ENCODE measurements at regions not wholly inside any gene's neighbourhood (a gene's known extent, or its start where the extent isn't known, plus 50 kb on each side); places are given as distances from the start of the nearest gene placed in this dataset.

DNA sequence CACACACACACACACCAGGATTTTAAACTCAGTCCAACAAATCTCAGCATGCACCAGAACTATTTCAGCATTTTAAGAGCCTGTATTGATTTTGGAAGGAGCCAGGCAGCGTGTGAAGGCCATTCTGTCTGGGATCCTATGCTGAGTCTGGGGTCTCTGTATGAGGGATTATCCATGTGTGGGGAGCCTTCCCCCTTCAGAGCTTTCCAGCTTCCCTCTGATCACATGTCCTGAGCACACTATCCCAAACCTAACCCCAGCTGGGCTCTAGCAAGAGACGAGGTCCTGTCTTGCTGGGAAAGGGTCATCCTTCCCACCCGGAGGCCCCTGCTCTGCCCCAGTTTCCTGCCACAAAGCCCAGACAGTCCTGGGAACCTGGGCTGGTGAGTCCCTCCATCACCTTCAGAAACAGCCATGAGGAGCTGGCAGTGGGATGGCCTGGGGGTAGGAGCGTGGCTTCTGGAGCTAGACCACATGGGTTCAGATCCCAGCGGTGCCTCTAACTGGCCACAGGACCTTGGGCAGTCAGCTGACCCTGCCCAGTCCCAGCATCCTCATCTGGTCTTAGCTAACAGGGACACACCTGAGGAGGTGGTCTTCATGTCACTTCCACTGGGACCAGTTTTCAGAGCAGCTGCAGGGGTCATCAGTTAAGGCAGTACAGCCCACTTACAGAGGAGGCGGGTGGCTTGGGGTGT, 79.6 kb upstream of the RET start:
- Histone ChIP-seq H2AFZ (ENCODE audit: insufficient read depth, low read depth, low read length, poor library complexity, severe bottlenecking) (no peak overlapping the region), H3K27ac (ENCODE audit: low read length in 2 of 2) (no peak overlapping the region), H3K9me3 (ENCODE audit: control extremely low read depth in 1 of 3, control insufficient read depth in 2 of 3, insufficient read depth in 1 of 3, low read length in 2 of 3) (no peaks in the 10 kb centered on the region), H3K9ac (ENCODE audit: low read length) (no peak overlapping the region), H3K4me3 (ENCODE audit: control extremely low read depth in 1 of 5, extremely low read depth in 1 of 5, insufficient read depth in 1 of 5, low read depth in 2 of 5, low read length in 4 of 5) (no peak overlapping the region), H3K4me2 (replicated peaks; ENCODE audit: low read depth, low read length, poor library complexity, severe bottlenecking) (no peak overlapping the region), H3K79me2 (ENCODE audit: control insufficient read depth, insufficient read depth, low read length) (no peaks in the 10 kb centered on the region), H3K27me3 (replicated peaks in 1 of 4; ENCODE audit: control extremely low read depth in 1 of 4, control insufficient read depth in 3 of 4, insufficient read depth in 4 of 4, low read length in 3 of 4) (no peaks in the 10 kb centered on the region), H3K4me1 (ENCODE audit: control insufficient read depth in 2 of 2, insufficient read depth in 2 of 2, low read length in 2 of 2) (no peaks in the 10 kb centered on the region), H3K36me3 (replicated peaks in 1 of 2; ENCODE audit: control extremely low read depth in 1 of 2, control insufficient read depth in 1 of 2, extremely low read depth in 1 of 2, insufficient read depth in 2 of 2, low read length in 1 of 2) (no peaks in the 10 kb centered on the region), H4K20me1 (ENCODE audit: control insufficient read depth, insufficient read depth, low read length, poor library complexity, severe bottlenecking) (no peaks in the 10 kb centered on the region)
- no peak for ATAC-seq (ENCODE audit: low read depth)
- ChIA-PET CTCF (no interaction called here), POLR2A (no interaction called here)
- Mint-ChIP-seq H3K9me3 (ENCODE audit: insufficient read depth) (no peaks in the 10 kb centered on the region), H3K27me3 (no peaks in the 10 kb centered on the region), H3K27ac (no peak overlapping the region), H3K4me3 (no peak overlapping the region), H3K4me1 (no peaks in the 10 kb centered on the region)
- WGBS (ENCODE audit: insufficient coverage), result 97% methylated on average over 5 of the region's 6 CpGs
- TF ChIP-seq CTCF (IDR thresholded peaks at IDR 0.05) (no peak), EZH2 (IDR thresholded peaks at IDR 0.05; ENCODE audit: borderline replicate concordance, insufficient read depth, low read depth, low read length, poor library complexity, severe bottlenecking) (no peak)
- DNase-seq, result no peak
- intact Hi-C loops (cut with micrococcal nuclease), result no loop called here

DNA sequence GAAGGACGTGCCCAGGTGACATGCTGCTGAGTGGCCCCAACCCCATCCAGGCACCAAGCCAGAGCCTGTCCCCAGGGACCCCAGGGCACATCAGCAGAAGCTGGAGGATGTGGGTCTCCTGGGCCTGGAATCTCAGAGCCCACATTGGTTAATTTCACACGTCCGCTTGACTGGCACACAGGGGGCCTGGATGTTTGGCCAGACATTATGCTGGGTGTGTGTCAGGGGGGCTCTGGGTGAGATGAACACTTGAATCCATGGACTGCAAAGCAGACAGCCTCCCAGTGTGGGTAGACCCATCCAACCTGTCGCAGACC, 79.1 kb upstream of the RET start:
- DNase-seq, result no peak
- H2AFZ ChIP-seq (ENCODE audit: insufficient read depth, low read depth, low read length, poor library complexity, severe bottlenecking), result no peak overlapping the region

More for the DNA sequence above, 79.1 kb upstream of the RET start:
- TF ChIP-seq EZH2 (IDR thresholded peaks at IDR 0.05; ENCODE audit: borderline replicate concordance, insufficient read depth, low read depth, low read length, poor library complexity, severe bottlenecking) (no peak), CTCF (IDR thresholded peaks at IDR 0.05) (no peak)
- Histone ChIP-seq H3K79me2 (ENCODE audit: control insufficient read depth, insufficient read depth, low read length) (no peaks in the 10 kb centered on the region), H3K9ac (ENCODE audit: low read length) (no peak overlapping the region), H3K27me3 (replicated peaks in 1 of 4; ENCODE audit: control extremely low read depth in 1 of 4, control insufficient read depth in 3 of 4, insufficient read depth in 4 of 4, low read length in 3 of 4) (no peaks in the 10 kb centered on the region), H3K4me2 (replicated peaks; ENCODE audit: low read depth, low read length, poor library complexity, severe bottlenecking) (no peak overlapping the region), H3K27ac (ENCODE audit: low read length in 2 of 2) (no peak overlapping the region), H3K9me3 (ENCODE audit: control extremely low read depth in 1 of 3, control insufficient read depth in 2 of 3, insufficient read depth in 1 of 3, low read length in 2 of 3) (no peaks in the 10 kb centered on the region), H3K36me3 (replicated peaks in 1 of 2; ENCODE audit: control extremely low read depth in 1 of 2, control insufficient read depth in 1 of 2, extremely low read depth in 1 of 2, insufficient read depth in 2 of 2, low read length in 1 of 2) (no peaks in the 10 kb centered on the region), H4K20me1 (ENCODE audit: control insufficient read depth, insufficient read depth, low read length, poor library complexity, severe bottlenecking) (no peaks in the 10 kb centered on the region), H3K4me3 (ENCODE audit: control extremely low read depth in 1 of 5, extremely low read depth in 1 of 5, insufficient read depth in 1 of 5, low read depth in 2 of 5, low read length in 4 of 5) (no peak overlapping the region), H3K4me1 (ENCODE audit: control insufficient read depth in 2 of 2, insufficient read depth in 2 of 2, low read length in 2 of 2) (no peaks in the 10 kb centered on the region)
- ChIA-PET CTCF (no interaction called here), POLR2A (no interaction called here)
- no peak overlapping the region for H3K27ac Mint-ChIP-seq
- no peaks in the 10 kb centered on the region for H3K9me3 Mint-ChIP-seq (ENCODE audit: insufficient read depth)
- intact Hi-C loops (cut with micrococcal nuclease), result no loop called here
- H3K4me1 Mint-ChIP-seq, result no peaks in the 10 kb centered on the region
- no peak overlapping the region for H3K4me3 Mint-ChIP-seq
- 73% methylated on average over 4 of the region's 4 CpGs for WGBS (ENCODE audit: insufficient coverage)
- no peaks in the 10 kb centered on the region for H3K27me3 Mint-ChIP-seq
- ATAC-seq (ENCODE audit: low read depth), result no peak
